Right atrium auricular region (tissue), 2 donors: ENCODE measurements at regions not wholly inside any gene's neighbourhood (a gene's known extent, or its start where the extent isn't known, plus 50 kb on each side); places are given as distances from the start of the nearest gene placed in this dataset.

Experiments
- DNase-seq: peaks from one replicate; pipeline ENCODE4 v3.0.0-alpha.2; 2019; ENCODE audit warnings: low spot score
- H3K27ac ChIP-seq, 2 donors: fragments of 200-600 bp; sonication (generic); 1 replicate in 1 of 2; 2 replicates in 1 of 2; pipeline ENCODE4 v1.5.1; 2016 to 2019
- H3K27me3 ChIP-seq, 2 donors: fragments of 200-600 bp; sonication (generic); one replicate each; pipeline versions ENCODE4 v1.5.1 to v1.6.0; 2017 to 2019
- H3K36me3 ChIP-seq: fragments of 200-600 bp; sonication (generic); one replicate; pipeline ENCODE4 v1.5.1; 2016
- H3K4me1 ChIP-seq, 2 donors: fragments of 200-600 bp; sonication (generic); one replicate each; pipeline versions ENCODE4 v1.5.1 to v1.6.0; 2017 to 2019
- H3K4me3 ChIP-seq, 2 donors: fragments of 200-600 bp; sonication (generic); 1 replicate in 1 of 2; 2 replicates in 1 of 2; pipeline ENCODE4 v1.5.1; 2017 to 2019; ENCODE audit warnings: mild to moderate bottlenecking in 1 of 2, moderate library complexity in 1 of 2
- H3K9me3 ChIP-seq, 2 donors: fragments of 200-600 bp; sonication (generic); one replicate each; pipeline ENCODE4 v1.5.1; 2019
- TF ChIP-seq, protein P1 (sequence below), 2 donors: fragments of 200-600 bp; sonication (generic); IDR thresholded peaks; one replicate each; pipeline ENCODE4 v1.5.1; 2019; ENCODE audit warnings: antibody characterized with exemption in 2 of 2

DNA sequence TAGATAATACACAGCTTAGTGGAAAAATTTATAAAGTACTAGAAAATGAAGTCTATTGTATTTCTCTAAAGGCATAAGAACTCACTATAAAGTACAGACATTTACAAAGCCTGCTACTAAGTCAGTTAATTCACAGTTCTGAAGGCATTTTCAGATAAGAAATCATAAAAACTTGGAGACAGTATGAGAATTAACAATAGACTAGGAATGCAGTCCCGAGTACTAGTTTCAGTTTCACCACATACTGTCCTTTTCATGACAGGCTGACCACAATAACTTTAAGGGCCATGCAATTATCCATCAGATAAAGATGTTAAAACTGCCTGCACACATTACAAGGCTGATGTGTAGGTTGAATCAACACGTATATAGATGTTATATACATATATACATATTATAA is 362.6 kb upstream of the SMC2 start:
- TF ChIP-seq, protein P1, sequence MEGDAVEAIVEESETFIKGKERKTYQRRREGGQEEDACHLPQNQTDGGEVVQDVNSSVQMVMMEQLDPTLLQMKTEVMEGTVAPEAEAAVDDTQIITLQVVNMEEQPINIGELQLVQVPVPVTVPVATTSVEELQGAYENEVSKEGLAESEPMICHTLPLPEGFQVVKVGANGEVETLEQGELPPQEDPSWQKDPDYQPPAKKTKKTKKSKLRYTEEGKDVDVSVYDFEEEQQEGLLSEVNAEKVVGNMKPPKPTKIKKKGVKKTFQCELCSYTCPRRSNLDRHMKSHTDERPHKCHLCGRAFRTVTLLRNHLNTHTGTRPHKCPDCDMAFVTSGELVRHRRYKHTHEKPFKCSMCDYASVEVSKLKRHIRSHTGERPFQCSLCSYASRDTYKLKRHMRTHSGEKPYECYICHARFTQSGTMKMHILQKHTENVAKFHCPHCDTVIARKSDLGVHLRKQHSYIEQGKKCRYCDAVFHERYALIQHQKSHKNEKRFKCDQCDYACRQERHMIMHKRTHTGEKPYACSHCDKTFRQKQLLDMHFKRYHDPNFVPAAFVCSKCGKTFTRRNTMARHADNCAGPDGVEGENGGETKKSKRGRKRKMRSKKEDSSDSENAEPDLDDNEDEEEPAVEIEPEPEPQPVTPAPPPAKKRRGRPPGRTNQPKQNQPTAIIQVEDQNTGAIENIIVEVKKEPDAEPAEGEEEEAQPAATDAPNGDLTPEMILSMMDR (IDR thresholded peaks at IDR 0.05), result no peak
- Histone ChIP-seq H3K27ac (no peak overlapping the region), H3K9me3 (no peaks in the 10 kb centered on the region), H3K4me3 (no peak overlapping the region), H3K36me3 (no peaks in the 10 kb centered on the region), H3K27me3 (no peaks in the 10 kb centered on the region), H3K4me1 (no peaks in the 10 kb centered on the region)
- DNase-seq, result no peak

DNA sequence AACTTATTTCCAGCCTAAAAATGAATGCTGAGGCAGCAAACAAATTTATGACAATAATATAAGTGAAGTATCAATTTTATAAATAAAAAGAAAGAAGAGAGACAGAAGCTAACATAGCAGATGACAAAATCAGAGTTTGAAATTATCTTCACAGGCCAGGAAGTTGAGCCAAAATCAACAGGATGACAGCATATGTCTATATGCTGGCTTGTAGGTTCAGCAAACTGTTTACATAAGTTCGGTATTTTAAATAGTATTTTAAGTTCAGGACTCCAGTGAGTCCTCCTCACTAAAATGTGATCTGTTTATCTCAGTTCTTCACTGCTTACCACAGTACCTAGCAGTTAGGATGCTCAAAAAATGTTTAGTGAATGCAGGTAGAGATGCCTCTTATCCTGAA is 359.6 kb upstream of the SMC2 start:
- H3K27ac ChIP-seq, result no peak overlapping the region
- no peaks in the 10 kb centered on the region for H3K4me1 ChIP-seq
- H3K36me3 ChIP-seq, result no peaks in the 10 kb centered on the region
- TF ChIP-seq, protein P1 (IDR thresholded peaks at IDR 0.05), result no peak
- no peak for DNase-seq
- no peak overlapping the region for H3K4me3 ChIP-seq
- H3K27me3 ChIP-seq, result no peaks in the 10 kb centered on the region
- no peaks in the 10 kb centered on the region for H3K9me3 ChIP-seq

DNA sequence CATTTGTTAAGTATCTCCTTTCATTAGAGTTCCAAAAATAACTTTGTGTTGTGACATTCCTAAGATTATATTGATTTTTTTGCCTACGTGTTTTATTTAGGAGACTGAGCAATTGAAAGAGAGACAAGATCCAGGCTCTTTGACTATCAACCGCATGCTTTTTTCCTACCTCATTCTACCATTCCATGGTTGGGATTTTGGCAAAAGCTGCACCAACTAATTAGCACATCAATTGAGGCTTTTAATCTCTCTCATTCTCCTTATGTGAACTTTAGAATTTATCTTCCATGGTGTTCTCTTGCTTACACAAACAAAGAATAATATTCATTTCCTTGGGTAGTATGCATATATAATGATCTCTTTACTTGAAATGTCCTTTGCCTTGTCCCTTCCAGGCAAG is 338.7 kb upstream of the SMC2 start:
- Histone ChIP-seq H3K27me3 (no peaks in the 10 kb centered on the region), H3K36me3 (no peaks in the 10 kb centered on the region), H3K4me1 (no peaks in the 10 kb centered on the region), H3K4me3 (no peak overlapping the region), H3K27ac (no peak overlapping the region), H3K9me3 (peaks cover 0 to 5% of the 10 kb centered on the region in 2 donors)
- no peak for DNase-seq
- TF ChIP-seq, protein P1 (IDR thresholded peaks at IDR 0.05), result no peak

DNA sequence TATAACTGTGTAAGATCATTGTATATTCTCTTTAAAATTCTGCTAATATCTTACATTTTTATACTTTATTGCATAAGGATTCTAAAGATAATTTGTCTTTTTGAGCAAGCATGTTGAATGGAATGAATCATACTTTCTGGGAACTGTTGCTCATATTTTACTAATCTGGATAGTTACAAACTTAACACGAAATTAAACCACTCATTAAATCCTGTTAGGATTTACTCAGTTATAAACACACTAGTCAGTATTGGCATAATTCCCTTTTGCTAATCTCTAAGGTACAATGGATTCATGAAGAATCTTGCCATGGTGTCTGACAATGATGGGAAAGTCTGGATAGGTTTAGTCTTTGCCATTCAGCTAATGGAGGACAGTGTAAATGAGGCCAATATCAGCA is 338.1 kb upstream of the SMC2 start:
- H3K27me3 ChIP-seq, result no peaks in the 10 kb centered on the region
- TF ChIP-seq, protein P1 (IDR thresholded peaks at IDR 0.05), result no peak

DNA sequence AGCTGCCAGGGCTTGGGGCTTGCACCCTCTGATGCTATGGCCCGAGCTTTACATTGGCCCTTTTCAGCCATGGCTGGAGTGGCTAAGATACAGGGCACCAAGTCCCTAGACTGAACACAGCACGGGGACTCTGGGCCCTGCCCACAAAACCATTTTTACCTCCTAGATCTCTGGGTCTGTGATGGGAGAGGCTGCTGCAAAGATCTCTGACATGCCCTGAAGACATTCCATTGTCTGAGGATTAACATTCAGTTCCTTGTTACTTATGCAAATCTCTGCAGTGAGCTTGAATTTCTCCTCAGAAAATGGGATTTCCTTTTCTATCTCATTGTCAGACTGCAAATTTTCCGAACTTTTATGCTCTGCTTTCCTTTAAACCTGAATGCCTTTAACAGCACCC is 337.0 kb upstream of the SMC2 start:
- Histone ChIP-seq H3K4me3 (no peak overlapping the region), H3K36me3 (no peaks in the 10 kb centered on the region), H3K27me3 (no peaks in the 10 kb centered on the region), H3K27ac (no peak overlapping the region), H3K4me1 (no peaks in the 10 kb centered on the region), H3K9me3 (peaks cover 0 to 5% of the 10 kb centered on the region in 2 donors)
- TF ChIP-seq, protein P1 (IDR thresholded peaks at IDR 0.05), result no peak
- DNase-seq, result no peak

More for the DNA sequence above, 338.1 kb upstream of the SMC2 start:
- Histone ChIP-seq H3K27ac (no peak overlapping the region), H3K9me3 (peaks cover 0 to 5% of the 10 kb centered on the region in 2 donors), H3K4me1 (no peaks in the 10 kb centered on the region), H3K36me3 (no peaks in the 10 kb centered on the region), H3K4me3 (no peak overlapping the region)
- DNase-seq, result no peak

DNA sequence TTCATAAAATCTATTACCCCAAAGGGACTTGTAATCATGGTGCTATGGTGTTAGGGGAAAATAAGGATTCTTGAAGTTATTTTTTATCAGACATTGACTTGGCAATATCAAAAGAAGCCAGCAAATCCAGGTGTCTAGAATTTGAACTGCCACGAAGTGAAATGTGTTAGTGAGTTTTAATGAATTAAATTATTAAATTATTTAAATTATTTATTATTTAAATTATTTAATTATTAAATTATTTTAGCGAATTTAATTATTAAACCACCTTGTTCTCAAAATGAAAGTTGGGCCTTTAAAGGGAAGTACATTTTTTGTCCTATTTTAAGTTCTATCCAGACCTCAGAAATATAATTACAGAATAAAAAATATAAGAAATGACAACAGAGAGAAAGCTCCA is 332.6 kb upstream of the SMC2 start:
- no peaks in the 10 kb centered on the region for H3K27me3 ChIP-seq
- TF ChIP-seq, protein P1 (IDR thresholded peaks at IDR 0.05), result no peak

More for the DNA sequence above, 332.6 kb upstream of the SMC2 start:
- H3K4me1 ChIP-seq, result no peaks in the 10 kb centered on the region
- H3K4me3 ChIP-seq, result no peak overlapping the region
- no peak for DNase-seq
- no peaks in the 10 kb centered on the region for H3K36me3 ChIP-seq
- H3K9me3 ChIP-seq, result no peaks in the 10 kb centered on the region
- H3K27ac ChIP-seq, result no peak overlapping the region
